ENCODE measurements at regions not wholly inside any gene's neighbourhood (a gene's known extent, or its start where the extent isn't known, plus 50 kb on each side); places are given as distances from the start of the nearest gene placed in this dataset.

- H3K79me2 ChIP-seq (replicated peaks; ENCODE audit: insufficient read depth, low read length), result no peaks in the 10 kb centered on the region
- TF ChIP-seq CTCF (IDR thresholded peaks at IDR 0.05; ENCODE audit: poor library complexity, severe bottlenecking) (no peak), EP300 (conservative IDR thresholded peaks at IDR 0.05; ENCODE audit: poor library complexity, severe bottlenecking) (peak; percentile 31)
- peak overlapping the region; percentile 55 for H3K27ac ChIP-seq (ENCODE audit: low read length)
- no peaks in the 10 kb centered on the region for H3K36me3 ChIP-seq (ENCODE audit: insufficient read depth, low read length)
- H3K9ac ChIP-seq (ENCODE audit: low read length), result no peak overlapping the region
- no peaks in the 10 kb centered on the region for H3K9me2 ChIP-seq (ENCODE audit: insufficient read depth, low read length)
- H4K20me1 ChIP-seq (ENCODE audit: insufficient read depth), result no peaks in the 10 kb centered on the region
- H3K4me2 ChIP-seq (ENCODE audit: low read length), result no peak overlapping the region
- H3K9me3 ChIP-seq (ENCODE audit: low read length), result no peaks in the 10 kb centered on the region
- H3K27me3 ChIP-seq (ENCODE audit: insufficient read depth, low read depth, low read length), result no peaks in the 10 kb centered on the region
- H2AFZ ChIP-seq (ENCODE audit: low read depth, low read length), result no peak overlapping the region
- no peaks in the 10 kb centered on the region for H3F3A ChIP-seq (ENCODE audit: insufficient read depth, low read length, poor library complexity, severe bottlenecking)
- peak overlapping the region; percentile 37 for H3K4me3 ChIP-seq (ENCODE audit: low read length)
These were observed 123.3 kb upstream of the RCN1 start for GRCh38 chr11:31967404-31968130.

- Histone ChIP-seq H3K9me2 (ENCODE audit: insufficient read depth, low read length) (no peaks in the 10 kb centered on the region), H2AFZ (ENCODE audit: low read depth, low read length) (no peak overlapping the region), H3K4me2 (ENCODE audit: low read length) (no peak overlapping the region), H3K4me3 (ENCODE audit: low read length) (no peak overlapping the region), H3K27me3 (ENCODE audit: insufficient read depth, low read depth, low read length) (no peaks in the 10 kb centered on the region), H3K27ac (ENCODE audit: low read length) (peak overlapping the region; percentile 55), H3K36me3 (ENCODE audit: insufficient read depth, low read length) (no peaks in the 10 kb centered on the region), H3K9ac (ENCODE audit: low read length) (no peak overlapping the region), H4K20me1 (ENCODE audit: insufficient read depth) (no peaks in the 10 kb centered on the region), H3K9me3 (ENCODE audit: low read length) (no peaks in the 10 kb centered on the region), H3F3A (ENCODE audit: insufficient read depth, low read length, poor library complexity, severe bottlenecking) (no peaks in the 10 kb centered on the region), H3K79me2 (replicated peaks; ENCODE audit: insufficient read depth, low read length) (no peaks in the 10 kb centered on the region)
- TF ChIP-seq RAD21 (conservative IDR thresholded peaks at IDR 0.05) (no peak), TAF1 (IDR thresholded peaks at IDR 0.05; ENCODE audit: low read depth) (no peak), SMC3 (conservative IDR thresholded peaks at IDR 0.05; ENCODE audit: poor library complexity) (no peak), POLR2AphosphoS5 (IDR thresholded peaks at IDR 0.05) (no peak), EP300 (conservative IDR thresholded peaks at IDR 0.05; ENCODE audit: poor library complexity, severe bottlenecking) (no peak), MXI1 (conservative IDR thresholded peaks at IDR 0.05; ENCODE audit: poor library complexity, severe bottlenecking) (no peak), EZH2 (IDR thresholded peaks at IDR 0.05; ENCODE audit: borderline replicate concordance, insufficient read depth, low read length, poor library complexity, severe bottlenecking) (no peak), REST (IDR thresholded peaks at IDR 0.05; ENCODE audit: borderline replicate concordance) (no peak), CTCF (IDR thresholded peaks at IDR 0.05; ENCODE audit: poor library complexity, severe bottlenecking) (no peak)
These were observed 124.0 kb upstream of the RCN1 start for GRCh38 chr11:31966846-31967245.

All from neural cell (in vitro differentiated cells).